Brain microvascular endothelial cell (primary cell): ENCODE measurements at regions not wholly inside any gene's neighbourhood (a gene's known extent, or its start where the extent isn't known, plus 50 kb on each side); places are given as distances from the start of the nearest gene placed in this dataset.
"Not testable (repeated sequence)": the region's sequence is repeated elsewhere in the genome, so short reads cannot be mapped to it uniquely, and the experiment has no call there.

ENCODE experiments used
- DNase-seq: peaks from one replicate; pipeline ENCODE4 v3.0.0-alpha.2; 2020
- H3K27ac ChIP-seq: fragments of 250-450 bp; sonication (Bioruptor Pico); 2 replicates; pipeline ENCODE4 v1.5.1; 2020; ENCODE audit warnings: mild to moderate bottlenecking, moderate library complexity
- H3K27me3 ChIP-seq: fragments of 250-450 bp; sonication (Bioruptor Pico); replicated peaks from 2 replicates; pipeline ENCODE4 v1.5.1; 2020; ENCODE audit warnings: mild to moderate bottlenecking
- H3K36me3 ChIP-seq: fragments of 250-450 bp; sonication (Bioruptor Pico); replicated peaks from 2 replicates; pipeline ENCODE4 v1.5.1; 2020; ENCODE audit warnings: mild to moderate bottlenecking
- H3K4me3 ChIP-seq: 2 replicates; pipeline ENCODE4 v1.5.1; 2011; ENCODE audit warnings: low read depth, mild to moderate bottlenecking, control low read depth, low read length, moderate library complexity
- CTCF ChIP-seq: IDR thresholded peaks from 2 replicates; pipeline ENCODE4 v1.5.1; 2011; ENCODE audit warnings: low read depth, mild to moderate bottlenecking, moderate library complexity, low read length, control low read depth, inconsistent platforms; ENCODE audit errors: missing control alignments
- in situ Hi-C: cut with HindIII; loops from 2 replicates; pipeline ENCODE4 v1.10.0; 2017; ENCODE audit warnings: low sequenced_read_pairs, low pct_ligation_motif_present

GRCh38 chr17:55932973-55933372, 182.1 kb downstream of the PCTP start:
- H3K4me3 ChIP-seq, result no peak overlapping the region
- no peak for DNase-seq
- no peaks in the 10 kb centered on the region for H3K36me3 ChIP-seq
- no peak for TF ChIP-seq CTCF
- in situ Hi-C loops, result no loop called here
- H3K27ac ChIP-seq, result no peak overlapping the region
- H3K27me3 ChIP-seq, result no peaks in the 10 kb centered on the region

- not testable (repeated sequence) for H3K4me3 ChIP-seq
Measured at GRCh38 chr17:55939181-55939810, 188.4 kb downstream of the PCTP start.

GRCh38 chr17:55959756-55960155, 193.5 kb upstream of the ANKFN1 start:
- TF ChIP-seq CTCF, result no peak
- Histone ChIP-seq H3K4me3 (no peak overlapping the region), H3K27me3 (no peaks in the 10 kb centered on the region), H3K27ac (no peak overlapping the region), H3K36me3 (no peaks in the 10 kb centered on the region)
- in situ Hi-C loops, result no loop called here
- DNase-seq, result no peak

More at GRCh38 chr17:55939181-55939810, 188.4 kb downstream of the PCTP start:
- H3K27me3 ChIP-seq, H3K36me3 ChIP-seq, H3K27ac ChIP-seq, DNase-seq, in situ Hi-C loops: not testable (repeated sequence)

GRCh38 chr17:55961386-55961785, 191.9 kb upstream of the ANKFN1 start:
- in situ Hi-C loops, result no loop called here
- TF ChIP-seq CTCF, result no peak

GRCh38 chr17:55962951-55963401, 190.3 kb upstream of the ANKFN1 start:
- H3K27ac ChIP-seq, result no peak overlapping the region
- TF ChIP-seq CTCF, result no peak
- in situ Hi-C loops, result no loop called here
- no peaks in the 10 kb centered on the region for H3K36me3 ChIP-seq
- no peaks in the 10 kb centered on the region for H3K27me3 ChIP-seq
- no peak overlapping the region for H3K4me3 ChIP-seq
- no peak for DNase-seq

More at GRCh38 chr17:55961386-55961785, 191.9 kb upstream of the ANKFN1 start:
- Histone ChIP-seq H3K27ac (no peak overlapping the region), H3K36me3 (no peaks in the 10 kb centered on the region), H3K4me3 (no peak overlapping the region), H3K27me3 (no peaks in the 10 kb centered on the region)
- no peak for DNase-seq

GRCh38 chr17:55964191-55964590, 189.1 kb upstream of the ANKFN1 start:
- H3K27me3 ChIP-seq, result no peaks in the 10 kb centered on the region
- in situ Hi-C loops, result no loop called here
- DNase-seq, result no peak
- H3K27ac ChIP-seq, result no peak overlapping the region
- H3K4me3 ChIP-seq, result no peak overlapping the region
- no peak for TF ChIP-seq CTCF
- H3K36me3 ChIP-seq, result no peaks in the 10 kb centered on the region
